H1 (cell line): ENCODE measurements at regions not wholly inside any gene's neighbourhood (a gene's known extent, or its start where the extent isn't known, plus 50 kb on each side); places are given as distances from the start of the nearest gene placed in this dataset.

Experiments
- ASH2L ChIP-seq: fragments of 200-600, 300-600 bp; sonication (generic); IDR thresholded peaks from one replicate; pipeline ENCODE4 v1.7.1; 2017; ENCODE audit warnings: low read length
- BACH1 ChIP-seq: IDR thresholded peaks from 2 replicates; pipeline ENCODE4 v1.6.1; 2012; ENCODE audit warnings: low read length, improper control_type of control experiment
- CREB1 ChIP-seq: IDR thresholded peaks from 2 replicates; pipeline ENCODE4 v1.6.1; 2012; ENCODE audit warnings: inconsistent platforms
- RNF2 ChIP-seq: fragments of 200-900, 300-1000 bp; sonication (generic); IDR thresholded peaks from 2 replicates; pipeline ENCODE4 v1.7.1; 2016; ENCODE audit warnings: borderline replicate concordance, low read depth, mild to moderate bottlenecking, antibody characterized with exemption, low read length; ENCODE audit not compliant: poor library complexity, severe bottlenecking; ENCODE audit errors: missing control alignments
- SIRT6 ChIP-seq: IDR thresholded peaks from one replicate; pipeline ENCODE4 v1.7.1; 2012; ENCODE audit warnings: low read length, inconsistent platforms

- TF ChIP-seq RNF2 (no peak), BACH1 (no peak), ASH2L (no peak), SIRT6 (no peak), CREB1 (no peak)
These were observed 245.6 kb upstream of the DAB2 start (continued) for GRCh38 chr5:39670391-39670790.
